ENCODE measurements at regions not wholly inside any gene's neighbourhood (a gene's known extent, or its start where the extent isn't known, plus 50 kb on each side); places are given as distances from the start of the nearest gene placed in this dataset.
A peak's percentile ranks its signal among the peaks of the same experiment; 100 is the strongest.
"Not testable (repeated sequence)": the region's sequence is repeated elsewhere in the genome, so short reads cannot be mapped to it uniquely, and the experiment has no call there.

DNA sequence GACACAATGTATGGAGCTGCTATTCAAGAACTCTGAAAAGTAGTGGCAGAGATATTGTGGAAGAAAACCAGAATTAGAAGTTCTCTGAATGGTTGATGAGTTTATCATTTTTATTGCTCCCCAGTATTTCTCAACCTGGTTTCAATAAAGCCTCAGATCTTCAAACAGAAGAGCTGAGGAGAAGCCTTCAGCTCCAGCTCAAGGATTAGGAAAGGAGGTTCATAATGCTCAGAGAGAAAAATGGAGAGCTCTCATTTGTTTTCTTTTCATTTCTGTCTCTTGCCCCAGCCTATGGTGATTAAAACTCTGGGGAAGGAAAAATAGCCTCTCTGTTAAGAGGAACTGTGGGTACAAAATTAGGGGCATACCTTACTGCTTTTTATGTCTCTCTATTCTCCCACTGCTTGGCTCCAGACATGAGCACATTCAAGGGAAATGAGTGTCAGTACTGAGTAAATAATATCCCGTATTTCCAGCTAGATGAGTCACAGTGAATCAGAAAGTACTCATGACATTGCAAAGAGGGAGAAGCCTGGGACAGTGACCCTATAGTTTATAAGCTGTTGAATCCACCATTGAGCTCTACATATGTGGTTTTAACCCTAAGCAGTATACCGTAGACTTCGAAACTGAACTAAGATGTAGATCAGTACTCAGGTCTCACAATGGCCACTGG is 138.1 kb downstream of the EMB start:
- peak; percentile 68 for DNase-seq (ENCODE audit: low read depth)
- TF ChIP-seq, protein P1, sequence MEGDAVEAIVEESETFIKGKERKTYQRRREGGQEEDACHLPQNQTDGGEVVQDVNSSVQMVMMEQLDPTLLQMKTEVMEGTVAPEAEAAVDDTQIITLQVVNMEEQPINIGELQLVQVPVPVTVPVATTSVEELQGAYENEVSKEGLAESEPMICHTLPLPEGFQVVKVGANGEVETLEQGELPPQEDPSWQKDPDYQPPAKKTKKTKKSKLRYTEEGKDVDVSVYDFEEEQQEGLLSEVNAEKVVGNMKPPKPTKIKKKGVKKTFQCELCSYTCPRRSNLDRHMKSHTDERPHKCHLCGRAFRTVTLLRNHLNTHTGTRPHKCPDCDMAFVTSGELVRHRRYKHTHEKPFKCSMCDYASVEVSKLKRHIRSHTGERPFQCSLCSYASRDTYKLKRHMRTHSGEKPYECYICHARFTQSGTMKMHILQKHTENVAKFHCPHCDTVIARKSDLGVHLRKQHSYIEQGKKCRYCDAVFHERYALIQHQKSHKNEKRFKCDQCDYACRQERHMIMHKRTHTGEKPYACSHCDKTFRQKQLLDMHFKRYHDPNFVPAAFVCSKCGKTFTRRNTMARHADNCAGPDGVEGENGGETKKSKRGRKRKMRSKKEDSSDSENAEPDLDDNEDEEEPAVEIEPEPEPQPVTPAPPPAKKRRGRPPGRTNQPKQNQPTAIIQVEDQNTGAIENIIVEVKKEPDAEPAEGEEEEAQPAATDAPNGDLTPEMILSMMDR (IDR thresholded peaks at IDR 0.05; ENCODE audit: insufficient read depth, low read length) = no peak
- no peak overlapping the region for H3K4me3 ChIP-seq (ENCODE audit: low read depth, low read length)

DNA sequence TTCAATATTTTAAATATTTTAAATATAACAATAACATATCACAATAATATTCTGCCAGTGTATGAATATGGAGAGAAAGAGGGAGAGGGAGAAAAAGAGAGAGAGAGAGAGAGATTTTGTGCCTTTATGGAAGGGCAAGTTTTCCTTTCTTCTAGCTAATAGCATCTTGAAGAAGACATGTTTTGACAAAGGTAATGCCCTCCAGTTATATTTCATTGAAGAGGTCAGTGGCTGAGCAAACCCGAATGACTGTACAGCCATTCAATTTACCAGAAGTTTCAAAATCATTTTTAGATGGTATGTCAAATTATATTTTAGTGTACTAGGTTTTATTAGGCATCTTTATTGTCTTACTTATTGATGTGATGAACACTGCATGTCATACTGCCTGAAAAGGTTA is 139.3 kb downstream of the EMB start:
- no peak overlapping the region for H3K4me3 ChIP-seq (ENCODE audit: low read depth, low read length)
- TF ChIP-seq, protein P1 (IDR thresholded peaks at IDR 0.05; ENCODE audit: insufficient read depth, low read length) = no peak
- no peak for DNase-seq (ENCODE audit: low read depth)

DNA sequence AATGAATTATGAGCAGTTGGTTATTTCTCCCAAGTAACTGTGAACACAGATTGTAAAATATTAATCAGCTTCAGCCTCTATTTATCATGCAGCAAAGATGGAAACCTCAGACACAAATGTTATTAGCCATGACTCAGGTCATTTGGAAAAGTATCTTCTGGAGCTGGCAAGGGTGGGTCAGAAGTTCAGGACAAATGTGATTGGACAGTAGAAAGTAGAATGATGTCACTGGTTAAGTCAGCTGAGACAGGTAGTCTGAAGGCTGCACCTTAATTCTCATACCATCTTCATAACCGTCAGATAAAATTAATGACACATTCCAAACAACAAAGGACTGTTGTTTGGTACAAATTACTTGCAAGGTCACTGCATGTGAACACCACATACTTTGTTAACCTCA is 140.2 kb downstream of the EMB start:
- DNase-seq (ENCODE audit: low read depth) = no peak
- H3K4me3 ChIP-seq (ENCODE audit: low read depth, low read length) = no peak overlapping the region
- TF ChIP-seq, protein P1 (IDR thresholded peaks at IDR 0.05; ENCODE audit: insufficient read depth, low read length) = no peak

DNA sequence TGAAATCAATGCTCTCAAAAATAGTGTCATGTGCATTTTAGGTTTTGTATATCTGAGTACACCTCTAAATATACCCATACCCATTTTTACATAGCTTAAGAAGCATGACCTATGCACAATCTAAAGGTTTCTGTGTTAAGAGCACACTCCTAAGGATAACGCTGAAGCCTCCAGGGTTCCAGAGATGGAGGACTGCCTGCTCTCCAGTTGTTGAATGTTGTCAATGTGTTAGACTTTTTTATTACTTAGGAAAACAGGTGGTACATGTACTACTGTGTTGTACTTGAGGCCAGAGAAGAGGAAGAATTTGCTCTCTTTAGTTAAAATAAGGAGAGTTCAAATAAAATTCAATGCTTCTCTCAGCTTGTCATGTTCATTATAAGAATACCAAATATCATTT is 141.2 kb downstream of the EMB start:
- TF ChIP-seq, protein P1 (IDR thresholded peaks at IDR 0.05; ENCODE audit: insufficient read depth, low read length) = no peak
- DNase-seq (ENCODE audit: low read depth) = no peak
- no peak overlapping the region for H3K4me3 ChIP-seq (ENCODE audit: low read depth, low read length)

DNA sequence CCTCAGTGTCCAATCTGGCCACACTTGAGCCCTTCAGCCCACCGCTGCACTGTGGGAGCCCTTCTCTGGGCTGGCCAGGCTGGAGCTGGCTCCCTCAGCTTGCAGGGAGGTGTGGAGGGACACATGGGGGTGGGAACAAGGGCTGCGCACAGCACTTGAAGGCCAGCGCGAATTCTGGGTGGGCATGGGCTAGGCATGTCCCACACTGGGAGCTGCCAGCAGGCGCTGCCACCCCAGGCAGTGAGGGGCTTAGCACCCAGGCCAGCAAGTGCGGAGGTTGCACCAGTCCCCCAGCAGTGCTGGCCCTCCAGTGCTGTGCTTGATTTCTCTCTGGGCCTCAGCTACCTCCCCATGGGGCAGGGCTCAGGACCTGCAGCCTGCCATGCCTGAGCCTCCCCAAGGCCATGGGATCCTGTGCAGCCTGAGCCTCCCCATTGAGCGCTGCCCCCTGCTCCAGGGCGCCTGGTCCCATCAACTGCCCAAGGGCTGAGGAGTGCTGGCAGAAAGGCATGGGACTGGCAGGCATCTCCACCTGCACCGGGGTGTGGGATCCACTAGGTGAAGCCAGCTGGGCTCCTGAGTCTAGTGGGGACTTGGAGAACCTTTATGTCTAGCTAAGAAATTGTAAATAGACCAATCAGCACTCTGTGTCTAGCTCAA is 148.2 kb downstream of the EMB start:
- no peak for DNase-seq (ENCODE audit: low read depth)
- TF ChIP-seq, protein P1 (IDR thresholded peaks at IDR 0.05; ENCODE audit: insufficient read depth, low read length) = no peak
- H3K4me3 ChIP-seq (ENCODE audit: low read depth, low read length) = no peak overlapping the region

DNA sequence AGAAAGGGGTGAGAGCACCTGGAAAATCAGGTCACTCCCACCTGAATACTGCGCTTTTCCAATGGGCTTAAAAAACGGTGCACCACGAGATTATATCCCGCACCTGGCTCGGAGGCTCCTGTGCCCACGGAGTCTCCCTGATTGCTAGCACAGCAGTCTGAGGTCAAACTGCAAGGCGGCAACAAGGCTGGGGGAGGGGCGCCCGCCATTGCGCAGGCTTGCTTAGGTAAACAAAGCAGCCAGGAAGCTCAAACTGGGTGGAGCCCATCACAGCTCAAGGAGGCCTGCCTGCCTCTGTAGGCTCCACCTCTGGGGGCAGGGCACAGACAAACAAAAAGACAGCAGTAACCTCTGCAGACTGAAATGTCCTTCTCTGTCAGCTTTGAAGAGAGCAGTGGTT is 160.6 kb downstream of the EMB start:
- not testable (repeated sequence) for H3K4me3 ChIP-seq (ENCODE audit: low read depth, low read length); DNase-seq (ENCODE audit: low read depth)
